ENCODE measurements at regions not wholly inside any gene's neighbourhood (a gene's known extent, or its start where the extent isn't known, plus 50 kb on each side); places are given as distances from the start of the nearest gene placed in this dataset.

DNA sequence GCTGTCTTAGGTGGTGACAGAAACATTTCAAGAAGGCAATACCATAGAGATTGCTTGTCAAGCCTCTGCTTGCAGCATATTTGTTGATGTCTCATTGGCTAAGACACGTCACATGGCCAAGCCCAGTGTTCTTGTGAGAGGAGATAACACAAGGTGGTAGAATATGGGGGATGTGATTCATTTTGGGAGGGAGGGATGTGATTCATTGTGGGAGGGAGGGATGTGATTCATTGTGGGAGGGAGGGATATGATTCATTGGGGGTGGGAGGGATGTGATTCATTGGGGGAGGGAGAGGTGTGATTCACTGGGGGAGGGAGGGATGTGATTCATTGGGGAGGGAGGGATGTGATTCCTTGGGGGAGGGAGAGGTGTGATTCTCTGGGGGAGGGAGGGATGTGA is 470.5 kb upstream of the SALL1 start:
- Mint-ChIP-seq H3K27ac (no peak overlapping the region), H3K27me3 (no peaks in the 10 kb centered on the region), H3K36me3 (no peaks in the 10 kb centered on the region), H3K4me3 (no peak overlapping the region), H3K4me1 (no peaks in the 10 kb centered on the region), H3K9me3 (ENCODE audit: low read depth) (peaks cover 19% of the 10 kb centered on the region)
- DNase-seq (no peak), ATAC-seq (no peak)
- CTCF ChIA-PET = no interaction called here

- H3K9me3 Mint-ChIP-seq (ENCODE audit: low read depth) = peaks cover 7% of the 10 kb centered on the region
- no peaks in the 10 kb centered on the region for H3K4me1 Mint-ChIP-seq
- ATAC-seq = no peak
- CTCF ChIA-PET = no interaction called here
- DNase-seq = no peak
- no peaks in the 10 kb centered on the region for H3K27me3 Mint-ChIP-seq
- no peak overlapping the region for H3K27ac Mint-ChIP-seq
- H3K4me3 Mint-ChIP-seq = no peak overlapping the region
- H3K36me3 Mint-ChIP-seq = no peaks in the 10 kb centered on the region
Observed at GRCh38 chr16:51615141-51615540, 464.1 kb upstream of the SALL1 start.

GRCh38 chr16:51607201-51607651 is 456.2 kb upstream of the SALL1 start:
- DNase-seq (no peak), ATAC-seq (no peak)
- CTCF ChIA-PET = interaction anchor here (0.6 kb wide), 1 partner anchor 352 kb away, joined by 3 read pairs; no protein-coding TSS in a partner anchor
- Mint-ChIP-seq H3K4me3 (no peak overlapping the region), H3K27ac (no peak overlapping the region), H3K4me1 (no peaks in the 10 kb centered on the region), H3K27me3 (no peaks in the 10 kb centered on the region), H3K9me3 (ENCODE audit: low read depth) (peaks cover 11% of the 10 kb centered on the region), H3K36me3 (no peaks in the 10 kb centered on the region)

DNA sequence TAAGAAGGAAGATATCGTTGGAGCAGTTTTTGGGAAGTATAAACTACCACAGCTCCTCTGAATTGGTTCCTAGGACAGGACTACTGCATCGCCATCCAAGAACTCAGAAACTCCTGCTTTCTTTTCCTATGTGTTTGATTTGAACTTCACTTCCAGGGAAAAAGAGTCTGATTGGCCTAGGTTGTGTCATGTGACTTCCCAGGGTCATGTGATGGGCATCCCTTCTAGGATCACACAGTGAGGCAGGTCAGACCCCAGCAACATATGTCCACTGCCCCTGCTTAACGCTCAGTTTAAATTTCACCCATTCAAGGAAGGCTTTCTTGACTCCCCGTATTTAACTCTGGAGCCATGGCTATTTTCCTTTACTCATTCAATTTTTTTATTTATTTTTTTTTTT is 445.2 kb upstream of the SALL1 start:
- Mint-ChIP-seq H3K4me1 (no peaks in the 10 kb centered on the region), H3K36me3 (no peaks in the 10 kb centered on the region), H3K9me3 (ENCODE audit: low read depth) (peaks cover 13% of the 10 kb centered on the region), H3K4me3 (no peak overlapping the region), H3K27me3 (no peaks in the 10 kb centered on the region), H3K27ac (no peak overlapping the region)
- DNase-seq (no peak), ATAC-seq (no peak)
- CTCF ChIA-PET = no interaction called here

GRCh38 chr16:51592535-51593300 is 441.6 kb upstream of the SALL1 start:
- H3K9me3 Mint-ChIP-seq (ENCODE audit: low read depth) = peaks cover 13% of the 10 kb centered on the region
- H3K4me3 Mint-ChIP-seq = no peak overlapping the region
- no peak for ATAC-seq
- no peak for DNase-seq
- no peak overlapping the region for H3K27ac Mint-ChIP-seq
- H3K36me3 Mint-ChIP-seq = no peaks in the 10 kb centered on the region
- no peaks in the 10 kb centered on the region for H3K27me3 Mint-ChIP-seq
- no peaks in the 10 kb centered on the region for H3K4me1 Mint-ChIP-seq
- CTCF ChIA-PET = no interaction called here

GRCh38 chr16:51592001-51592501 is 441.0 kb upstream of the SALL1 start:
- peaks cover 10% of the 10 kb centered on the region for H3K9me3 Mint-ChIP-seq (ENCODE audit: low read depth)
- CTCF ChIA-PET = no interaction called here
- no peaks in the 10 kb centered on the region for H3K4me1 Mint-ChIP-seq
- H3K27ac Mint-ChIP-seq = no peak overlapping the region
- H3K36me3 Mint-ChIP-seq = no peaks in the 10 kb centered on the region
- DNase-seq = no peak
- no peaks in the 10 kb centered on the region for H3K27me3 Mint-ChIP-seq
- H3K4me3 Mint-ChIP-seq = no peak overlapping the region
- ATAC-seq = no peak

GRCh38 chr16:51591480-51591879 is 440.4 kb upstream of the SALL1 start:
- no peak overlapping the region for H3K4me3 Mint-ChIP-seq
- CTCF ChIA-PET = no interaction called here
- H3K9me3 Mint-ChIP-seq (ENCODE audit: low read depth) = peaks cover 10% of the 10 kb centered on the region
- ATAC-seq (no peak), DNase-seq (no peak)
- H3K27me3 Mint-ChIP-seq = no peaks in the 10 kb centered on the region
- no peaks in the 10 kb centered on the region for H3K4me1 Mint-ChIP-seq
- no peak overlapping the region for H3K27ac Mint-ChIP-seq
- no peaks in the 10 kb centered on the region for H3K36me3 Mint-ChIP-seq

DNA sequence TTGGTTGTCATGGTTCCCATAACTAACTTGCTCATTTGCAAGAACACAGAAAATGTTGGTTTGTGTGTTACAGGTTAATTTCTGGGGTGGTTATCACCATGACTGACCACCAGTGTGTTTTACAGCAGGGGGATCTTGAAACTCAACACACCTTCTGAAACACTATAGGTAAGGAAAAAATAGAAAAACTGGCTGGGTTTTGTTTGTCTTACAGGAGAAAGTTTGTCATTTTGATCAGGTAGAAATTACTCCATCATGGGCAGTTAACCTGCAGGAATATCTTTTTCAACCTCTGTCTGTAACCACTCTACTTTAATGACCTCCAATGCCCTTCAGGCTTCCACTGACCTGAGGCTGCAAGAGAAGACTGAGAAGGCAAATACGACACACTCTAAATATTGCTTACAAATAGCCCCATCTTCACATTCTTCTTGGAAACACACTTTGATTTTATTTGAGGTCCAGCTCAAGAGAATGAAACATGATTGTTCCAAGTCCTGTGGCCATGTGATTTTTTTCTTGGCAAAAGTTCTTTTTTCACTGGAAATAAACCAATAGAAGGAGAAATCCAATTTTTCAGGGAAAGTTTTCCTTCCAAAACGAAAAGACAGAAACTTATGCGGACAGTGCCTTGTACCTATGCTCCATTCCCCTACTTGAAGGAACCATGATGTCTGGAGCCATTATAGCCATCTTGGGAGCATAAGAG is 428.7 kb upstream of the SALL1 start:
- Mint-ChIP-seq H3K36me3 (no peaks in the 10 kb centered on the region), H3K27me3 (no peaks in the 10 kb centered on the region), H3K4me1 (no peaks in the 10 kb centered on the region), H3K9me3 (ENCODE audit: low read depth) (peaks cover 7% of the 10 kb centered on the region), H3K27ac (no peak overlapping the region), H3K4me3 (no peak overlapping the region)
- no peak for DNase-seq
- no peak for ATAC-seq
- CTCF ChIA-PET = no interaction called here

DNA sequence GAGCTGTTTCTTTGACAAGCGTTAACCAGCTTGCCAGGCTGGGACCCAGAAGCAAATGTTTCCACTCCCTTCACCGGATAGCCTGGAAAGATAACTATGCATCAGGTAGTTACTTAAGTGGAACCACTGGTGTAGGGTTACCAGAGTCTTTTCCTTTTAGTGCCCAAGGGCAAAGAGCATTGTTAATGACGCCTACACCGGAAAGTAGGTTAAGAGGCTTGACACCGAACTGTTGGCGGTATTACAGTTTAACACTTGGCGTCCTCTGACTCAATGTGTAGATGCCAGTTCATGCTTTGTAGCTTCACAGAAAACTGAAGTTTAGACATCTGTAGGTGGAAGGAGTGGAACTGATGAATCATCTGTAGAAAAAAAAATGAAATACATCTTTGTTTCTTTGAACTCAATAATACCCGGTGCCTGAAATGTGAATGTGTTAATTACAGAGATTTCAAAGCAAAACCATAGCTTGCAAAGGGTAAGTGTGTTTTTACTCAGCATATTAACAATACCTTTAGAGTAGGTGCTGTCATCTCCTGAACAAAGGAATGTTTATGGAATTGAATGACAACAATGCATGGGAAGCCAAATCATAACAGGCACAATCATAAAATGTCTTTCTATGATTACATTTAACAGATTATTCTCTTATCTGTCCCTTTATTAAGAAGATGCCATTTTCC is 426.7 kb upstream of the SALL1 start:
- Mint-ChIP-seq H3K4me3 (no peak overlapping the region), H3K4me1 (no peaks in the 10 kb centered on the region), H3K27me3 (no peaks in the 10 kb centered on the region), H3K27ac (no peak overlapping the region), H3K36me3 (no peaks in the 10 kb centered on the region), H3K9me3 (ENCODE audit: low read depth) (peaks cover 12% of the 10 kb centered on the region)
- DNase-seq = no peak
- CTCF ChIA-PET = no interaction called here
- ATAC-seq = no peak

- no peaks in the 10 kb centered on the region for H3K27me3 Mint-ChIP-seq
- H3K36me3 Mint-ChIP-seq = no peaks in the 10 kb centered on the region
- H3K4me1 Mint-ChIP-seq = no peaks in the 10 kb centered on the region
- ATAC-seq (no peak), DNase-seq (no peak)
- H3K9me3 Mint-ChIP-seq (ENCODE audit: low read depth) = peaks cover 16% of the 10 kb centered on the region
- no peak overlapping the region for H3K4me3 Mint-ChIP-seq
- no peak overlapping the region for H3K27ac Mint-ChIP-seq
- CTCF ChIA-PET = no interaction called here
Observed at GRCh38 chr16:51576498-51577195, 425.6 kb upstream of the SALL1 start.

DNA sequence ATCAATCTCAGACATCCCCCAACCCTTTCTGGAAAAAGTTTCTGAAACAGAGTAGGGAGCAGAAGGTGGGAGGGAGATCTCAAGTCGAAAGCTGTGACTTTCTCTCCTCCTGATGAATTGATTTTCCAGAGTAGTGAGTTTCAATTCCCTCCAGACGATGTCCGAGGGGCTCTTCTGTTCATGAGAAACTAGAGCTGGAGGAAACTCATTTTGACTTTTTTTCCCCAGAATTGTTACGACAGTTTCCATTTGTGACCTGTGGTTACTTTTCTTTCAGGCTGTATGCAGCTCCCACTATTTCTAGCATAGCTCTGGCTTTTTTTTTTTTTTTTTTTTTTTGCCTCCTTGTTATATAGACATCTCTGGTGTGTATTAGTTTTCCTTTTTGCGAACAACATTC is 422.1 kb upstream of the SALL1 start:
- no peak overlapping the region for H3K27ac Mint-ChIP-seq

GRCh38 chr16:51569203-51569931 is 418.3 kb upstream of the SALL1 start:
- no peaks in the 10 kb centered on the region for H3K36me3 Mint-ChIP-seq
- no peak for DNase-seq
- CTCF ChIA-PET = no interaction called here
- H3K9me3 Mint-ChIP-seq (ENCODE audit: low read depth) = peaks cover 19% of the 10 kb centered on the region
- H3K27me3 Mint-ChIP-seq = no peaks in the 10 kb centered on the region
- H3K4me1 Mint-ChIP-seq = no peaks in the 10 kb centered on the region
- ATAC-seq = no peak
- no peak overlapping the region for H3K27ac Mint-ChIP-seq
- H3K4me3 Mint-ChIP-seq = no peak overlapping the region

More for the DNA sequence above, 422.1 kb upstream of the SALL1 start:
- DNase-seq (no peak), ATAC-seq (no peak)
- Mint-ChIP-seq H3K4me3 (no peak overlapping the region), H3K36me3 (no peaks in the 10 kb centered on the region), H3K4me1 (no peaks in the 10 kb centered on the region), H3K9me3 (ENCODE audit: low read depth) (peaks cover 17% of the 10 kb centered on the region), H3K27me3 (no peaks in the 10 kb centered on the region)
- CTCF ChIA-PET = no interaction called here

DNA sequence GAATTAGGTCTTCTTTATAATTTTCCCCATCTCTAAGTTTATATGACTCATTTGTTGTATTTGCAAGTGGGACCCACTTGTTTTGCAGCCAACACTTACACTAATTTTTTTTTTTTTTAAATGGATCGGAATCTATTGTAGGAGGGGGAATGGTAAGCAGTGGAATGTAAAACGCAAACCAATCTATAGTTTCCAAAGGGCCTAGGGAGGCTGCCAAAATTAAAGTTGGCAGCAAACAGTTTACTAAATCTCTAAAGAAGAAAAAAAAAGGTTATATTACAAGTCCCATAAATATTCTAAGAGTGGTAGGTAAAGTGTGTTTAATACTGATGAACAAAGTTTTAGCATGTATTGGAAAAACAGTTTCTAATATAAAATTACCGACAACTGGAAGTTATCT is 416.8 kb upstream of the SALL1 start:
- Mint-ChIP-seq H3K27me3 (no peaks in the 10 kb centered on the region), H3K9me3 (ENCODE audit: low read depth) (peaks cover 11% of the 10 kb centered on the region), H3K36me3 (no peaks in the 10 kb centered on the region), H3K27ac (no peak overlapping the region), H3K4me3 (no peak overlapping the region), H3K4me1 (no peaks in the 10 kb centered on the region)
- ATAC-seq (no peak), DNase-seq (no peak)
- CTCF ChIA-PET = no interaction called here

All from activated CD8-positive, alpha-beta memory T cell treated with anti-CD3 and anti-CD28 coated beads, Interleukin-2, amount 10 ng/mL, durations not matched to agents 7 days and 5 days (primary cell).